ENCODE measurements at regions not wholly inside any gene's neighbourhood (a gene's known extent, or its start where the extent isn't known, plus 50 kb on each side); places are given as distances from the start of the nearest gene placed in this dataset.
"Not testable (repeated sequence)": the region's sequence is repeated elsewhere in the genome, so short reads cannot be mapped to it uniquely, and the experiment has no call there.

- Histone ChIP-seq H3K36me3 (ENCODE audit: control insufficient read depth in 5 of 5, insufficient read depth in 5 of 5, low read length in 5 of 5) (no peaks in the 10 kb centered on the region), H3K4me1 (ENCODE audit: control insufficient read depth in 5 of 5, insufficient read depth in 5 of 5, low read length in 5 of 5) (no peaks in the 10 kb centered on the region), H3K9ac (ENCODE audit: low read length in 5 of 5) (no peak overlapping the region), H3K9me3 (ENCODE audit: control insufficient read depth in 5 of 5, low read length in 5 of 5) (no peaks in the 10 kb centered on the region), H3K4me3 (ENCODE audit: low read depth in 1 of 5, low read length in 5 of 5) (no peak overlapping the region), H3K27me3 (ENCODE audit: control insufficient read depth in 5 of 5, insufficient read depth in 4 of 5, low read length in 5 of 5) (peaks cover 0 to 5% (median 0%) of the 10 kb centered on the region in 5 donors), H3K27ac (ENCODE audit: low read depth, low read length) (no peak overlapping the region)
Measured at GRCh38 chr6:12490904-12491571, 200.9 kb downstream of the EDN1 start.

GRCh38 chr6:12492929-12493328, 202.8 kb downstream of the EDN1 start:
- H3K27me3 ChIP-seq (ENCODE audit: control insufficient read depth in 5 of 5, insufficient read depth in 4 of 5, low read length in 5 of 5); H3K4me3 ChIP-seq (ENCODE audit: low read depth in 1 of 5, low read length in 5 of 5); H3K4me1 ChIP-seq (ENCODE audit: control insufficient read depth in 5 of 5, insufficient read depth in 5 of 5, low read length in 5 of 5): not testable (repeated sequence)

DNA sequence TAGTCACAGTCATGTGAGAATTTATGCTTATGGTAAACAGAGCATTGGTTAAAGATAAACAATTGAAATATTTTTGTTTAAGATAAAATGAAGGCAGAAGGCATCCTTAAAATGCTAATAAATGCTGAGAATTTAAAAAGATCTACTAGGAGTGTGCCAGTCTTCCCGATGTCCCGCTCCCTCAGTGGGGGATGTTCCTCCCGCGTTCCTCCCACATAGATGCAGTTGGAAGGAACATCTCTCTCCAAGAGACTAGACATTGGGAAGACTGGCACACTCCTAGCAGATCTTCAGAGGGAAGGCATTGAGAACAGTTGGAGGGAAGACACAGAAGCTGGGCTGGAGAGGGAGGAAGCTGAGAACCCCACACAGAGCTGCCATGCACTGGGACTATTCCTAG, 203.3 kb downstream of the EDN1 start:
- Histone ChIP-seq H3K36me3 (ENCODE audit: control insufficient read depth in 5 of 5, insufficient read depth in 5 of 5, low read length in 5 of 5) (no peaks in the 10 kb centered on the region), H3K9me3 (ENCODE audit: control insufficient read depth in 5 of 5, low read length in 5 of 5) (no peaks in the 10 kb centered on the region), H3K4me3 (ENCODE audit: low read depth in 1 of 5, low read length in 5 of 5) (no peak overlapping the region), H3K27me3 (ENCODE audit: control insufficient read depth in 5 of 5, insufficient read depth in 4 of 5, low read length in 5 of 5) (peaks cover 0 to 5% (median 0%) of the 10 kb centered on the region in 5 donors), H3K9ac (ENCODE audit: low read length in 5 of 5) (no peak overlapping the region), H3K4me1 (ENCODE audit: control insufficient read depth in 5 of 5, insufficient read depth in 5 of 5, low read length in 5 of 5) (no peaks in the 10 kb centered on the region), H3K27ac (ENCODE audit: low read depth, low read length) (no peak overlapping the region)

More at GRCh38 chr6:12492929-12493328, 202.8 kb downstream of the EDN1 start:
- not testable (repeated sequence) for H3K27ac ChIP-seq (ENCODE audit: low read depth, low read length); H3K36me3 ChIP-seq (ENCODE audit: control insufficient read depth in 5 of 5, insufficient read depth in 5 of 5, low read length in 5 of 5); H3K9me3 ChIP-seq (ENCODE audit: control insufficient read depth in 5 of 5, low read length in 5 of 5); H3K9ac ChIP-seq (ENCODE audit: low read length in 5 of 5)

GRCh38 chr6:12494161-12494560, 204.0 kb downstream of the EDN1 start:
- Histone ChIP-seq H3K4me1 (ENCODE audit: control insufficient read depth in 5 of 5, insufficient read depth in 5 of 5, low read length in 5 of 5) (no peaks in the 10 kb centered on the region), H3K27ac (ENCODE audit: low read depth, low read length) (no peak overlapping the region), H3K27me3 (ENCODE audit: control insufficient read depth in 5 of 5, insufficient read depth in 4 of 5, low read length in 5 of 5) (peaks cover 0 to 5% (median 0%) of the 10 kb centered on the region in 5 donors), H3K4me3 (ENCODE audit: low read depth in 1 of 5, low read length in 5 of 5) (no peak overlapping the region), H3K36me3 (ENCODE audit: control insufficient read depth in 5 of 5, insufficient read depth in 5 of 5, low read length in 5 of 5) (no peaks in the 10 kb centered on the region), H3K9ac (ENCODE audit: low read length in 5 of 5) (no peak overlapping the region), H3K9me3 (ENCODE audit: control insufficient read depth in 5 of 5, low read length in 5 of 5) (peaks cover 0 to 4% (median 0%) of the 10 kb centered on the region in 5 donors)

DNA sequence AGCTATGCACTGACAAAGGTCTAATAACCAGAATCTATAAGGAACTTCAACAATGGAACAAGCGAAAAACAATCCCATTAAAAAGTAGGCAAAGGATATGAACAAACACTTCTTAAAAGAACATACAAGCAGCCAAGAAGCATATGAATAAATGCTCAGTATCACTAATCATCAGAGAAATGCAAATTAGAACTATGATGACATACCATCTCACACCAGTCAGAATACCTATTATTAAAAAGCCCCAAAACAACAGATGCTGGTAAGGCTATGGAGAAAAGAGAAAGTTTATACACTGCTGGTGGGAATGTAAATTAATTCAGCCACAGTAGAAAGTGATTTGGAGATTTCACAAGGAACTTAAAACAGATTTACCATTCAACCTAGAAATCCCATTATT, 211.8 kb downstream of the EDN1 start:
- Histone ChIP-seq H3K36me3 (ENCODE audit: control insufficient read depth in 5 of 5, insufficient read depth in 5 of 5, low read length in 5 of 5) (no peaks in the 10 kb centered on the region), H3K4me1 (ENCODE audit: control insufficient read depth in 5 of 5, insufficient read depth in 5 of 5, low read length in 5 of 5) (no peaks in the 10 kb centered on the region), H3K27me3 (ENCODE audit: control insufficient read depth in 5 of 5, insufficient read depth in 4 of 5, low read length in 5 of 5) (no peaks in the 10 kb centered on the region), H3K9me3 (ENCODE audit: control insufficient read depth in 5 of 5, low read length in 5 of 5) (peaks cover 0 to 5% (median 0%) of the 10 kb centered on the region in 5 donors), H3K27ac (ENCODE audit: low read depth, low read length) (no peak overlapping the region), H3K9ac (ENCODE audit: low read length in 5 of 5) (no peak overlapping the region), H3K4me3 (ENCODE audit: low read depth in 1 of 5, low read length in 5 of 5) (no peak overlapping the region)

DNA sequence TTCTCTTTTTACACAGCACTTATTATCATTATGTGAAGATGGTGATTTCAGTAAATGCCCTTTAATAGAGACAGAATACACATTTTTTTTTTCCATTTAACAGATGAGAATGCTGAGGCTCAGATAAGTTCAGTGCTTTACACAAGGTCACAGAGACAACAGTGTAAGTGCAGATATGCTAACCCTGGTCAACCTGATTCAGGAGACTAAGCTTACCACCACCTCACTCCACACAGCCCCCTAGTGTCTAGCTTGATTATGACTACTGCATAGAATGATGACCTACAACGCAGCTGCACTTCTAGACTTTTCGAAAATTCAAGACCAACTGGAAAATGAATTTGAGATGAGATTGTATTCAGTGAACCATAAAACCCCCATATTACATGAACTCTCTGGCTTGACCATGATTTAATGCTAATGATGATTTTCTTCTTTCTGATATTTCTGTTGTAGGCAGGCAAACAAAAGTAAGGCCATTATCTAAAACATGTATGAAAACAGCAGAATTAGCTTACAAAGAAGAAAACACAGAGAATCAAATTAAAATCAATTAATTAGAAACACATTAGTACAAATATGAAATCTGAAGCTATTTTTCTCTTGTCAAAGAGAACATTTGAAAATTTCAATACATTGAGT, 212.1 kb upstream of the PHACTR1 start:
- Histone ChIP-seq H3K36me3 (ENCODE audit: control insufficient read depth in 5 of 5, insufficient read depth in 5 of 5, low read length in 5 of 5) (no peaks in the 10 kb centered on the region), H3K4me1 (ENCODE audit: control insufficient read depth in 5 of 5, insufficient read depth in 5 of 5, low read length in 5 of 5) (no peaks in the 10 kb centered on the region), H3K27me3 (ENCODE audit: control insufficient read depth in 5 of 5, insufficient read depth in 4 of 5, low read length in 5 of 5) (no peaks in the 10 kb centered on the region), H3K4me3 (ENCODE audit: low read depth in 1 of 5, low read length in 5 of 5) (no peak overlapping the region), H3K9me3 (ENCODE audit: control insufficient read depth in 5 of 5, low read length in 5 of 5) (no peaks in the 10 kb centered on the region), H3K27ac (ENCODE audit: low read depth, low read length) (no peak overlapping the region), H3K9ac (ENCODE audit: low read length in 5 of 5) (no peak overlapping the region)

DNA sequence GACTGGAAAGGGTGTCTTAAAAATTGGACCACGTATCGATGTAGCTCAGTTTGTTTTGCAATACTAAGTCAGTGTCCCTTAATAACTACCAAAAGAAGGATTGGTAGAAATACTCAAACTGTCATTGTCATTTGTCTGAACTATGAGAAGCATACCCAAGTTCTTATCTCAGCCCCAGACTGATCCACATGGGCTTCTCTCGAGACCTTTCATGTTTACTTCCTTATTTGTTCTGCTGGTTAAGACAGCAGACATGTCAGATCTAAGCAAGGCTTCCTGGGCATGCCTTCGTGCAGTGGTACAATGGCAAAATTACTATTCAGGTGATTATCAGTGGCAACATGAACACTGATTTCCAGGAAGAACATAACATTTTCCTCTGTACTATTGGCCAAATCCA, 211.1 kb upstream of the PHACTR1 start:
- Histone ChIP-seq H3K36me3 (ENCODE audit: control insufficient read depth in 5 of 5, insufficient read depth in 5 of 5, low read length in 5 of 5) (no peaks in the 10 kb centered on the region), H3K4me1 (ENCODE audit: control insufficient read depth in 5 of 5, insufficient read depth in 5 of 5, low read length in 5 of 5) (no peaks in the 10 kb centered on the region), H3K4me3 (ENCODE audit: low read depth in 1 of 5, low read length in 5 of 5) (no peak overlapping the region), H3K27me3 (ENCODE audit: control insufficient read depth in 5 of 5, insufficient read depth in 4 of 5, low read length in 5 of 5) (no peaks in the 10 kb centered on the region), H3K9me3 (ENCODE audit: control insufficient read depth in 5 of 5, low read length in 5 of 5) (no peaks in the 10 kb centered on the region), H3K9ac (ENCODE audit: low read length in 5 of 5) (no peak overlapping the region), H3K27ac (ENCODE audit: low read depth, low read length) (no peak overlapping the region)

DNA sequence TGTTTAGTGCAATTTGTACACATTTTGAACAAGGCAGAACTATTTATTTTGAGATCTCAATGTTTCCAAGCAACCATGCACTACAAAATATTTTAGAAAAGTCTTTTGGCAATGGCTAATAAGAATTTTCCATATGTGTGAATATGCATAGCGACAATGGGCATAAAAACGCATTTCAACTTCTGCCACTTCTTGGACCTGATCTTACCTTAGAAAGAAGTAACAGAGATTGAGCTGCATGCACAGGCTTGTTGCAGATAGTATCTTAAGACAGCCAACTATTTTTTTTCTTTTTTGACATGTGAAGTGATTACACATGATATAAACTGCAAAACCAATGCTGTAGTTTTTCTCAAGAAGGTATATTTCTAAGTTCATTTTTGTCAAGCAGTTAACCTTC, 210.4 kb upstream of the PHACTR1 start:
- Histone ChIP-seq H3K4me3 (ENCODE audit: low read depth in 1 of 5, low read length in 5 of 5) (no peak overlapping the region), H3K9me3 (ENCODE audit: control insufficient read depth in 5 of 5, low read length in 5 of 5) (no peaks in the 10 kb centered on the region), H3K27me3 (ENCODE audit: control insufficient read depth in 5 of 5, insufficient read depth in 4 of 5, low read length in 5 of 5) (no peaks in the 10 kb centered on the region), H3K4me1 (ENCODE audit: control insufficient read depth in 5 of 5, insufficient read depth in 5 of 5, low read length in 5 of 5) (no peaks in the 10 kb centered on the region), H3K27ac (ENCODE audit: low read depth, low read length) (no peak overlapping the region), H3K9ac (ENCODE audit: low read length in 5 of 5) (no peak overlapping the region), H3K36me3 (ENCODE audit: control insufficient read depth in 5 of 5, insufficient read depth in 5 of 5, low read length in 5 of 5) (no peaks in the 10 kb centered on the region)

GRCh38 chr6:12507636-12508035, 208.9 kb upstream of the PHACTR1 start:
- no peaks in the 10 kb centered on the region for H3K27me3 ChIP-seq (ENCODE audit: control insufficient read depth in 5 of 5, insufficient read depth in 4 of 5, low read length in 5 of 5)
- H3K36me3 ChIP-seq (ENCODE audit: control insufficient read depth in 5 of 5, insufficient read depth in 5 of 5, low read length in 5 of 5): no peaks in the 10 kb centered on the region
- H3K4me3 ChIP-seq (ENCODE audit: low read depth in 1 of 5, low read length in 5 of 5): no peak overlapping the region
- no peaks in the 10 kb centered on the region for H3K9me3 ChIP-seq (ENCODE audit: control insufficient read depth in 5 of 5, low read length in 5 of 5)
- H3K9ac ChIP-seq (ENCODE audit: low read length in 5 of 5): no peak overlapping the region
- no peak overlapping the region for H3K27ac ChIP-seq (ENCODE audit: low read depth, low read length)
- no peaks in the 10 kb centered on the region for H3K4me1 ChIP-seq (ENCODE audit: control insufficient read depth in 5 of 5, insufficient read depth in 5 of 5, low read length in 5 of 5)

GRCh38 chr6:12508553-12508952, 208.0 kb upstream of the PHACTR1 start:
- Histone ChIP-seq H3K9me3 (ENCODE audit: control insufficient read depth in 5 of 5, low read length in 5 of 5) (no peaks in the 10 kb centered on the region), H3K9ac (ENCODE audit: low read length in 5 of 5) (no peak overlapping the region), H3K4me3 (ENCODE audit: low read depth in 1 of 5, low read length in 5 of 5) (no peak overlapping the region), H3K4me1 (ENCODE audit: control insufficient read depth in 5 of 5, insufficient read depth in 5 of 5, low read length in 5 of 5) (no peaks in the 10 kb centered on the region), H3K36me3 (ENCODE audit: control insufficient read depth in 5 of 5, insufficient read depth in 5 of 5, low read length in 5 of 5) (no peaks in the 10 kb centered on the region), H3K27me3 (ENCODE audit: control insufficient read depth in 5 of 5, insufficient read depth in 4 of 5, low read length in 5 of 5) (no peaks in the 10 kb centered on the region), H3K27ac (ENCODE audit: low read depth, low read length) (no peak overlapping the region)
